ENCODE measurements at regions not wholly inside any gene's neighbourhood (a gene's known extent, or its start where the extent isn't known, plus 50 kb on each side); places are given as distances from the start of the nearest gene placed in this dataset.
"Not testable (repeated sequence)": the region's sequence is repeated elsewhere in the genome, so short reads cannot be mapped to it uniquely, and the experiment has no call there.

- no peak for DNase-seq
Measured at GRCh38 chr2:142710336-142710735, 167.1 kb upstream of the KYNU start.

GRCh38 chr2:142707318-142707717 lies 170.1 kb upstream of the KYNU start:
- DNase-seq: no peak

GRCh38 chr2:142702397-142702796 lies 175.1 kb upstream of the KYNU start:
- DNase-seq: not testable (repeated sequence)

- not testable (repeated sequence) for DNase-seq
Measured at GRCh38 chr2:142695350-142696257, 181.9 kb upstream of the KYNU start.

GRCh38 chr2:142694282-142694681 lies 183.2 kb upstream of the KYNU start:
- DNase-seq: no peak

GRCh38 chr2:142693171-142693950 lies 184.1 kb upstream of the KYNU start:
- DNase-seq: no peak

- no peak for DNase-seq
Measured at GRCh38 chr2:142688856-142689605, 188.4 kb upstream of the KYNU start.

- no peak for DNase-seq
Measured at GRCh38 chr2:142687509-142687908, 190.0 kb upstream of the KYNU start.

- DNase-seq: no peak
Measured at GRCh38 chr2:142687075-142687474, 190.4 kb upstream of the KYNU start.

- no peak for DNase-seq
Measured at GRCh38 chr2:142684667-142685066, 192.8 kb upstream of the KYNU start.

- DNase-seq: no peak
Measured at GRCh38 chr2:142682528-142682927, 194.9 kb upstream of the KYNU start.

- no peak for DNase-seq
Measured at GRCh38 chr2:142681952-142682351, 195.5 kb upstream of the KYNU start.

GRCh38 chr2:142678164-142678563 lies 199.3 kb upstream of the KYNU start:
- DNase-seq: no peak

GRCh38 chr2:142675398-142675797 lies 202.1 kb upstream of the KYNU start:
- DNase-seq: no peak

GRCh38 chr2:142673836-142674235 lies 203.6 kb upstream of the KYNU start:
- DNase-seq: no peak

GRCh38 chr2:142672698-142673097 lies 204.8 kb upstream of the KYNU start:
- no peak for DNase-seq

GRCh38 chr2:142670362-142670761 lies 207.1 kb upstream of the KYNU start:
- DNase-seq: no peak

GRCh38 chr2:142668420-142668819 lies 209.0 kb upstream of the KYNU start:
- no peak for DNase-seq

- no peak for DNase-seq
Measured at GRCh38 chr2:142665241-142665640, 212.2 kb upstream of the KYNU start.

- no peak for DNase-seq
Measured at GRCh38 chr2:142650601-142651000, 226.9 kb upstream of the KYNU start.

GRCh38 chr2:142649581-142649980 lies 227.9 kb upstream of the KYNU start:
- no peak for DNase-seq

GRCh38 chr2:142642650-142643049 lies 234.8 kb upstream of the KYNU start:
- no peak for DNase-seq

- DNase-seq: no peak
Measured at GRCh38 chr2:142629193-142629592, 248.3 kb upstream of the KYNU start.
